GM21786 (cell line): ENCODE measurements at regions not wholly inside any gene's neighbourhood (a gene's known extent, or its start where the extent isn't known, plus 50 kb on each side); places are given as distances from the start of the nearest gene placed in this dataset.
"Not testable (repeated sequence)": the region's sequence is repeated elsewhere in the genome, so short reads cannot be mapped to it uniquely, and the experiment has no call there.

Experiments
- ATAC-seq: cut with Tn5 transposase; IDR thresholded peaks from one replicate; pipeline ENCODE4 v1.9.1; 2021; ENCODE audit not compliant: unreplicated experiment

- ATAC-seq, result not testable (repeated sequence)
Observed at GRCh38 chr7:6989968-6990367, 163.9 kb upstream of the CCZ1B start.

- ATAC-seq, result not testable (repeated sequence)
Observed at GRCh38 chr7:6990426-6991152, 164.5 kb upstream of the CCZ1B start.

- ATAC-seq, result not testable (repeated sequence)
Observed at GRCh38 chr7:6991169-6991611, 165.1 kb upstream of the CCZ1B start.

- not testable (repeated sequence) for ATAC-seq
Observed at GRCh38 chr7:6991686-6992085, 165.6 kb upstream of the CCZ1B start.

DNA sequence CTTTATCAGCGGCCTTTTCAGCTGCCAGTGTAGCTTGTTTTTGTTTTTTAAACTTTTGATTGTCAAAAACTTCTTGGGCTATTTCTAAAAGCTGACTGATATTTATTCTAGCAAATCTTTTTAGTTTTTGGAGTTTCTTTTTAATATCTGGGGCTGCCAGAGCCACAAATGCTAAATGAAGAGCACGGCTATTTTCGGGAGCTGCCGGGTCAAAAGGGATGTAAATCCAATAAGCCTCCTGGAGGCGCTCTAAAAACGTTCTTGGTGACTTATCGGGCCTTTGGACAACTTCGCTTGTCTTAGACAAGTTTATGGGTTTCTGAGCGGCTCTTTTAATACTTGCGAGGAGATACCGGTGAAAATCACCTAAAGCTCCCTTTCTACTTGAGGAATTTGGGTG lies 166.1 kb upstream of the CCZ1B start:
- not testable (repeated sequence) for ATAC-seq

DNA sequence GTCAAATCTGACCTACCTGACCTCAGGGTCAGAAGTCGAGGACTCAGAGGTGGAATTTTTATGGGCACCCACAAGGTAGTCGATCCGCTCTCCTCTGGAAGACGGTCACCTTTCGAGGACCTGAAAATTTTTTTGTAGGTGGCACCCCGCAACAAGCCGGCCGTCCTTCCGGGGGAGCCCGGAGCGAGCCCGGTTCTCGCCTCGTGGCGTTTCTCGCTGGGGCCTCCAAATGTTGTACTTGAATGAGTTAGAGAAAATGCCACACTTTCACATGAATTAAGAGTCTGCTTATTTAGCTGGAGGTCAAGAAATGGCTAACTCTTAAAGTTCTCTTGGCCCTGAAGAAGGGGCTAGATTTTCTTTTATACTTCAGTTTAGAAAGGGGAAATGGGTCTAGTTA lies 169.0 kb upstream of the CCZ1B start:
- ATAC-seq, result not testable (repeated sequence)

DNA sequence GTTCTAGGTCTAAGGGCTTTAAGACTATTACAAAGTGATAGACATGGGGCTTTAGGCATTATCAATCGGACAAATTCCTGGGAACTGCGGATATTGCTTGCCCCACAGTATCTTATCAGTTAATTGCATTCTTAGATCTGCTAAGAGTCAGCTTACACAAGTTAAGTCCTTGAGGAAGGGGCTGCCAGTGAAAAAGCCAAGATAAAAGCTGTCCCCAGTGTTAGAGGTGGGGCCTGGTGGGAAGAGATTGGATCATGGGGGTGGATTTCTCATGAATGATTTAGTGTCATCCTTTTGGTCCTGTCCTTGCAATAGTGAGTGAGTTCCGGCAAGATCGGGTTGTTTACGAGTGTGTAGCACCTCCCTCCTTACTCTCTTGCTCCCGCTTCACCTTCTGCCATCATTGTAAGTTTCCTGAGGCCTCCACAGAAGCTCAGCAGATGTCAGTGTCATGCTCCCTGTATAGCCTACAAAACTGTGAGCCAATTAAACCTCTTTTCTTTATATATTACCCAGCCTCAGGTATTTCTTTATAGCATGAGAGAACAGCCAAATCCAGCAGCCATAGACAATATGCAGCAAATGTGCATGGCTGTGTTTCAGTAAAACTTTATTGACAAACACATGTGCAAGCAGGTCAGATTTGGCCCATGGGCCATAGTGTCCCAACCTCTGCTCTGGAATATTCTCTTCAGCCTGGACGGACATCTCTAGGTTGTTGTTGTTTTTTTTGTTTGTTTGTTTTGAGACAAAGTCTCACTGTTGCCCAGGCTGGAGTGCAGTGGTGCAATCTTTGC lies 169.6 kb upstream of the CCZ1B start:
- ATAC-seq, result not testable (repeated sequence)

DNA sequence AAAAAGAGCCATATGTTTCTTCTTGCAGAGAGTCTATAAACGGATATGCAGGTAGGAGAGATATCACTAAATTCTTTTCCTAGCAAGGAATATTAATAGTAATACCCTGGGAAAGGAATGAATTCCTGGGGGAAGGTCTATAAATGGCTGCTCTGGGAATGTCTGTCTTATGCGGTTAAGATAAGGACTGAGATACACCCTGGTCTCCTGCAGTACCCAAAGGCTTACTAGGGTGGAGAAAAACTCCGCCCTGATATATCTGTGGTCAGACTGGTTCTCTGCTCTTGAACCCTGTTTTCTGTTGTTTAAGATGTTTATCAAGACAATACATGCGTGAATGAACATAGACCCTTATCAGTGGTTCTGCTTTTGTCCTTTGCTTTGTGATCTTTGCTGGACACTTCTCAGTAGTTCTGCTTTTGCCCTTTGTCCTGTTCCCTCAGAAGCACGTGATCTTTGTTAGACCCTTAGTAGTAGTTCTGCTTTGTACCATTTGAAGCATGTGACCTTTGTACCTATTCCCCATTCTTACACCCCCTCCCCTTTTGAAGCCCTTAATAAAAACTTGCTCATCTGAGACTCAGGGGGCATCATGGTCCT lies 173.1 kb upstream of the CCZ1B start:
- not testable (repeated sequence) for ATAC-seq

GRCh38 chr7:7002418-7003062 lies 176.5 kb upstream of the CCZ1B start:
- no peak for ATAC-seq

DNA sequence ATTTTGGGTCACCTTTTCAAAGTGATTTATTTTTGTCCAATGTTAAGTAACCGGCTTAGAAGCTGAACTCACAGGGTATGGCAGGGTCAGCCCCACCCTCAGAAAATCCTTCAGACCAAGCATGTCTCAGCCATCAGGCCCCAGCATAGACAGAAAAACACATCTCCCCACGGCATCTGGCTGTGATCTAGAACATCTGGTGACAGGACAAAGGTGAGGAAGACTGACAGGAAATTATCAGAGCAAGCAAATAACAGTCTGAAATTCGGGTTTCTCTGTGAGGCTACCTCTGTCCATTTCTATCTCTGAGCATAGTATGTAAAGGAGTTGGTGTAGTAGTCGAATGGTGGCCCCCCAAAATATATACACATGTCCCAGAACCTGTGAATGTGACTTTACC lies 177.0 kb upstream of the C1GALT1 start:
- no peak for ATAC-seq

- ATAC-seq, result not testable (repeated sequence)
Observed at GRCh38 chr7:7005949-7006348, 176.4 kb upstream of the C1GALT1 start.

DNA sequence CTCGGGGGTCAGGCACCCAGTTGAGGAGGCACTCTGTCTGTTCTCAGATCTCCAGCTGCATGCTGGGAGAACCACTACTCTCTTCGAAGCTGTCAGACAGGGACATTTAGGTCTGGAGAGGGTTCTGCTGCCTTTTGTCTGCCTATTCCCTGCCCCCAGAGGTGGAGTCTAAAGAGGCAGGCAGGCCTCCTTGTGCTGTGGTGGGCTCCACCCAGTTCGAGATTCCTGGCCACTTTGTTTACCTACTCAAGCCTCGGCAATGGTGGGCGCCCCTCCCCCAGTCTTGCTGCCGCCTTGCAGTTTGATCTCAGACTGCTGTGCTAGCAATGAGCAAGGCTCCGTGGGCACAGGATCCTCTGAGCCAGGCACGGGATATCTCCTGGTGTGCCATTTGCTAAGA lies 171.1 kb upstream of the C1GALT1 start:
- not testable (repeated sequence) for ATAC-seq

DNA sequence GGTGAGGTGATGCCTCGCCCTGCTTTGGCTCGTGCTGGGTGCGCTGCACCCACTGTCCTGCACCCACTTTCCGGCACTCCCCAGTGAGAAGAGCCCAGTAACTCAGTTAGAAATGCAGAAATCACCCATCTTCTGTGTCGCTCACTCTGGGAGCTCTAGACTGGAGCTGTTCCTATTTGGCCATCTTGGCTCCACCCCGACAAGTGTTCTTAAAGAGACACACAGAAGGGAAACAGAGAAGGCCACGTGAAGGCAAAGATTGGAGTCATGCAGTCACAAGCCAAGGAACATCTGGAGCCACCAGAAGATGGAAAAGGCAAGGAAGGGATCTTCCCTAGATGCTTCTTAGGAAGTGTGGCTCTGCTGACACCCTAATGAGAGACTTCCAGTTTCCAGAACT lies 170.6 kb upstream of the C1GALT1 start:
- ATAC-seq, result not testable (repeated sequence)

DNA sequence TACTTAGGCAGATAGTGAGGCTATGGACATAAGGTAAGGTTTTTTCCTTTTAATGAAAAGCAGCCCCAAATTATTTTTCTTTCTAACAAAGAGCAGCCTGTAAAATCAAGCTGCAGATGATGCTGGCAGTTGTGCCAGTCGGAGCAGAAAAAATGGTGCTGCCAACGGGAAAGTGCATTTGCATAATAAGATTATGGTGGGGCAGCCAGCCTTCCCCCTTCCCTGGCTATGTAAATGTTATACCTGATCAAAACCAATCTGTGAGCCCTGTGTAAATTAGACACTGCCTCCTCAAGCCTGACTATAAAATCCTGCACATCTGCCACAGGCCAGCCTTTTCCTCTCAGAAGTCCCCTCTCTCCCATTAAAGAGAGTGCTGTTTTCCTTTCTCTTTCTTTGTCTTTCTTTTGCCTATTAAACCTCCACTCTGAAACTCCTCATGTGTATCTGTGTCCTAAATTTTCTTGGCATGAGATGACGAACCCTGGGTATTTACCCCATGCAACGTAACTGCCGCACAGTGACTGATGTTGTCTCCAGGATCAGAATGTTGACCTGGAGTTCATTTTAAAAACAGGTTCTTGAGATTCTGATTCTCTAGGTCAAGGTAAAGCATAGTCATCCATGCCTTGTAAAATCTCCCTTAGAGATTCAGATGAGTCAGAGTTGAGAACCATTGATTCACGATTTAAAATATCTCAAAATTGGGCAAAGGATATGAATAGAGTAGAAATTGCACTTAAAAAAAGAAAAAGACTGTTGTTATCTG lies 167.3 kb upstream of the C1GALT1 start:
- ATAC-seq, result no peak

GRCh38 chr7:7017707-7018280 lies 164.6 kb upstream of the C1GALT1 start:
- no peak for ATAC-seq

- no peak for ATAC-seq
Observed at GRCh38 chr7:7018290-7018689, 164.1 kb upstream of the C1GALT1 start.

DNA sequence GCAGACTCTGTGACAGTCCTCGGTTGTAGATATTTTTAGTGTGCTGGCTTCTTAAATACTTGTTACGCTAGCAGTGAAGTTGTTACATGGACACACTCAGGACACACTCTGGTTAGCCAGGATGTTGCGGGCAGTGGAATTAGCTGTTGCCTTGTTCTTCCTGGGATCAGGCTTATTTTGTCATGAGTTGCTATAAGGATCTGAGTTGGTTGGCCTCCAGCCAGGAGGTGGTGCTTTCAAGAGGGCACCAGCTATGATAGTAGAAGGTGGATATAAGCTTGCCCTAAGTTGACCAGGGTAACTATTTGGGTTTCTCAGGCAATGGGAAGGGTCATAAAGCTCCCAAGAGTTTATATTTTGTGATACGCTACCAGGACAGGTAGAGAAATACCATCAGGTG lies 150.1 kb upstream of the C1GALT1 start:
- no peak for ATAC-seq

- no peak for ATAC-seq
Observed at GRCh38 chr7:7035851-7036250, 146.5 kb upstream of the C1GALT1 start.

DNA sequence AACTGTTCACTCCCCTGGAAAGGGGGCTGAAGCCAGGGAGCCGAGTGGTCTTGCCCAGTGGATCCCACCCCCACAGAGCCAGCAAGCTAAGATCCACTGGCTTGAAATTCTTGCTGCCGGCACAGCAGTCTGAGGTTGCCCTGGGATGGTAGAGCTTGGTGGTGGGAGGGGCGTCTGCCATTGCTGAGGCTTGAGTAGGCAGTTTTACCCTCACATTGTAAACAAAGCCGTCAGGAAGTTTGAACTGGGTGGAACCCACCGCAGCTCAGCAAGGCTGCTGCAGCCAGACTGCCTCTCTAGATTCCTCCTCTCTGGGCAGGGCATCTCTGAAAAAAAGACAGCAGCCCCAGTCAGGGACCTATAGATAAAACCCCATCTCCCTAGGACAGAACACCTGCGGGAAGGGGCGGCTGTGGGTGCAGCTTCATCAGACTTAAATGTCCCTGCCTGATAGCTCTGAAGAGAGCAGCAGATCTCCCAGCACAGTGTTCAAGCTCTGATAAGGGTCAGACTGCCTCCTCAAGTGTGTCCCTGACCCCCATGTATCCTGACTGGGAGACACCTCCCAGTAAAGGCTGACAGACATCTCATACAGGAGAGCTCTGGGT lies 140.0 kb upstream of the C1GALT1 start:
- ATAC-seq, result not testable (repeated sequence)

DNA sequence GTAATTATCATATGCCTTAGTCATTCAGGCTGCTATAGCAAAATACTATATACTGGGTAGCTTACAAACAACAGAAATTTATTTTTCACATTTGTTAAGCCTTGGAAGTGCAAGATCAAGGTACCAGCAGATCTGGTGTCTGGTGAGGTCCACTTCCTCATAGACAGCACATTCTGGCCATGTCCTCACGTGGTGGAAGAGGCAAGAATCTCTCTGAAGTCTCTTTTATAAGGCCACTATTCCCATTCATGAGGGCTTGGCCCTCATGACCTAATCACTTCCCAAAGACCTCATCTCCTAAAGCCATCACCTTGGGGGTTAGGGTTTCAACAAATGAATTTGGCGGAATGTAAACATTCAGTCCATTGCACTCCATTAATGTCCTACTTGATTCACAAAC lies 137.5 kb upstream of the C1GALT1 start:
- no peak for ATAC-seq
